Hepatocyte (in vitro differentiated cells): ENCODE measurements at regions not wholly inside any gene's neighbourhood (a gene's known extent, or its start where the extent isn't known, plus 50 kb on each side); places are given as distances from the start of the nearest gene placed in this dataset.
A peak's percentile ranks its signal among the peaks of the same experiment; 100 is the strongest.

Experiments
- DNase-seq: peaks from one replicate; pipeline ENCODE4 v3.0.0-alpha.2; 2016; ENCODE audit warnings: low spot score
- H2AFZ ChIP-seq: fragments of 200-600 bp; sonication (generic); 2 replicates; pipeline ENCODE4 v1.6.0; 2016; ENCODE audit warnings: antibody characterized with exemption, mild to moderate bottlenecking
- H3K27ac ChIP-seq: fragments of 200-600 bp; sonication (generic); 2 replicates; pipeline ENCODE4 v1.5.1; 2016; ENCODE audit warnings: mild to moderate bottlenecking
- H3K27me3 ChIP-seq: fragments of 200-600 bp; sonication (generic); 2 replicates; pipeline ENCODE4 v1.6.1; 2016
- H3K36me3 ChIP-seq: fragments of 200-600 bp; sonication (generic); replicated peaks from 2 replicates; pipeline ENCODE4 v1.5.1; 2016; ENCODE audit warnings: low read depth; ENCODE audit not compliant: insufficient read depth
- H3K4me1 ChIP-seq: fragments of 200-600 bp; sonication (generic); 2 replicates; pipeline ENCODE4 v1.5.1; 2016; ENCODE audit warnings: mild to moderate bottlenecking, moderate library complexity; ENCODE audit not compliant: insufficient read depth
- H3K4me2 ChIP-seq: fragments of 200-600 bp; sonication (generic); 2 replicates; pipeline ENCODE4 v1.6.0; 2016
- H3K4me3 ChIP-seq: fragments of 200-600 bp; sonication (generic); 2 replicates; pipeline ENCODE4 v1.5.1; 2016; ENCODE audit warnings: mild to moderate bottlenecking
- H3K79me2 ChIP-seq: fragments of 200-600 bp; sonication (generic); 2 replicates; pipeline ENCODE4 v1.6.0; 2017; ENCODE audit warnings: mild to moderate bottlenecking
- H3K9me2 ChIP-seq: fragments of 200-600 bp; sonication (generic); replicated peaks from 2 replicates; pipeline ENCODE4 v1.6.0; 2017; ENCODE audit warnings: mild to moderate bottlenecking; ENCODE audit not compliant: insufficient read depth
- H3K9me3 ChIP-seq: fragments of 200-600 bp; sonication (generic); 2 replicates; pipeline ENCODE4 v1.5.1; 2016; ENCODE audit warnings: low read depth, mild to moderate bottlenecking
- H4K20me1 ChIP-seq: fragments of 200-600 bp; sonication (generic); 2 replicates; pipeline ENCODE4 v1.6.0; 2016; ENCODE audit warnings: mild to moderate bottlenecking; ENCODE audit not compliant: insufficient read depth, poor library complexity, severe bottlenecking
- EZH2 ChIP-seq: fragments of 200-600 bp; sonication (generic); IDR thresholded peaks from 2 replicates; pipeline ENCODE4 v1.6.1; 2016; ENCODE audit warnings: antibody characterized with exemption, mild to moderate bottlenecking, borderline replicate concordance
- EZH2phosphoT487 ChIP-seq: fragments of 200-600 bp; sonication (generic); IDR thresholded peaks from one replicate; pipeline ENCODE4 v1.6.1; 2018; ENCODE audit warnings: antibody characterized with exemption, mild to moderate bottlenecking, low read depth, moderate library complexity; ENCODE audit not compliant: unreplicated experiment, severe bottlenecking
- WGBS: methylation state at CpG from one replicate; pipeline ENCODE4 v1.1.6; 2016; ENCODE audit warnings: low lambda C conversion rate; ENCODE audit errors: missing lambda C conversion rate; 5-methylcytosine and 5-hydroxymethylcytosine counted together
- TF ChIP-seq, protein P1 (sequence below): fragments of 200-600 bp; sonication (generic); IDR thresholded peaks from 2 replicates; pipeline ENCODE4 v1.5.1; 2016; ENCODE audit warnings: antibody characterized with exemption, mild to moderate bottlenecking; ENCODE audit not compliant: poor library complexity

DNA sequence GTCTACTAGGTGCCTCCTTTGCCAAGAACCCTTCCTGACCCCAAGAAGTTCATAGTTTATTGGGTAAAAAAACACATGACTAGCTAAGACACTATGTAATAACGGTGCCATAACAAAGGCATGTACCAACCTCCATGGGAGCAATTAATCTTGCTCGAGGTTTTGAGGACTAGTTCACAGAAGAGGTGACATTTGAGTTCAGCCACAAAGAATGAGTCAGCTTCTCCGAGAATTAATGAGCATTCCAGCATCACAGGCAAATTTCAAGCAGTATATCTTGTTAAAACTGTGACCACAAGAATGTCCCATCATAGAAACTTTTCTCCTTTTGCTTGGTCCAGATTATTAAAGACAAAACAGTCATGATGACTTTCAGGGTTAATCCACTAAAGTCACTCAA lies 113.0 kb upstream of the RAP1B start:
- DNase-seq: no peak
- H3K79me2 ChIP-seq: no peaks in the 10 kb centered on the region
- no peaks in the 10 kb centered on the region for H3K4me1 ChIP-seq
- no peak overlapping the region for H3K4me2 ChIP-seq
- TF ChIP-seq, protein P1, sequence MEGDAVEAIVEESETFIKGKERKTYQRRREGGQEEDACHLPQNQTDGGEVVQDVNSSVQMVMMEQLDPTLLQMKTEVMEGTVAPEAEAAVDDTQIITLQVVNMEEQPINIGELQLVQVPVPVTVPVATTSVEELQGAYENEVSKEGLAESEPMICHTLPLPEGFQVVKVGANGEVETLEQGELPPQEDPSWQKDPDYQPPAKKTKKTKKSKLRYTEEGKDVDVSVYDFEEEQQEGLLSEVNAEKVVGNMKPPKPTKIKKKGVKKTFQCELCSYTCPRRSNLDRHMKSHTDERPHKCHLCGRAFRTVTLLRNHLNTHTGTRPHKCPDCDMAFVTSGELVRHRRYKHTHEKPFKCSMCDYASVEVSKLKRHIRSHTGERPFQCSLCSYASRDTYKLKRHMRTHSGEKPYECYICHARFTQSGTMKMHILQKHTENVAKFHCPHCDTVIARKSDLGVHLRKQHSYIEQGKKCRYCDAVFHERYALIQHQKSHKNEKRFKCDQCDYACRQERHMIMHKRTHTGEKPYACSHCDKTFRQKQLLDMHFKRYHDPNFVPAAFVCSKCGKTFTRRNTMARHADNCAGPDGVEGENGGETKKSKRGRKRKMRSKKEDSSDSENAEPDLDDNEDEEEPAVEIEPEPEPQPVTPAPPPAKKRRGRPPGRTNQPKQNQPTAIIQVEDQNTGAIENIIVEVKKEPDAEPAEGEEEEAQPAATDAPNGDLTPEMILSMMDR: no peak
- TF ChIP-seq EZH2phosphoT487 (no peak), EZH2 (no peak)
- 63% methylated on average over 3 of the region's 3 CpGs for WGBS
- H3K27ac ChIP-seq: peak overlapping the region; percentile 23
- no peaks in the 10 kb centered on the region for H3K36me3 ChIP-seq
- no peaks in the 10 kb centered on the region for H4K20me1 ChIP-seq
- no peak overlapping the region for H2AFZ ChIP-seq
- no peaks in the 10 kb centered on the region for H3K9me2 ChIP-seq
- no peaks in the 10 kb centered on the region for H3K9me3 ChIP-seq
- H3K4me3 ChIP-seq: no peak overlapping the region
- H3K27me3 ChIP-seq: no peaks in the 10 kb centered on the region

- no peaks in the 10 kb centered on the region for H3K9me2 ChIP-seq
- no peaks in the 10 kb centered on the region for H4K20me1 ChIP-seq
- no peak overlapping the region for H3K4me3 ChIP-seq
- H3K27me3 ChIP-seq: no peaks in the 10 kb centered on the region
- no peaks in the 10 kb centered on the region for H3K4me1 ChIP-seq
- no peaks in the 10 kb centered on the region for H3K36me3 ChIP-seq
- H3K9me3 ChIP-seq: no peaks in the 10 kb centered on the region
- WGBS: 93% methylated on average over 4 of the region's 4 CpGs
- H3K4me2 ChIP-seq: no peak overlapping the region
- no peak for DNase-seq
- TF ChIP-seq, protein P1: no peak
- TF ChIP-seq EZH2phosphoT487: no peak
- TF ChIP-seq EZH2: no peak
- no peak overlapping the region for H3K27ac ChIP-seq
- no peaks in the 10 kb centered on the region for H3K79me2 ChIP-seq
- H2AFZ ChIP-seq: no peak overlapping the region
These were observed 112.0 kb upstream of the RAP1B start for GRCh38 chr12:68498736-68499135.

GRCh38 chr12:68499616-68500015 lies 111.1 kb upstream of the RAP1B start:
- Histone ChIP-seq H3K79me2 (no peaks in the 10 kb centered on the region), H3K4me3 (no peak overlapping the region), H3K27ac (no peak overlapping the region), H3K9me3 (no peaks in the 10 kb centered on the region), H3K36me3 (no peaks in the 10 kb centered on the region), H2AFZ (no peak overlapping the region), H3K9me2 (no peaks in the 10 kb centered on the region), H3K4me1 (no peaks in the 10 kb centered on the region), H4K20me1 (no peaks in the 10 kb centered on the region), H3K27me3 (no peaks in the 10 kb centered on the region), H3K4me2 (no peak overlapping the region)
- 100% methylated on average over 1 of the region's 1 CpG for WGBS
- DNase-seq: no peak
- TF ChIP-seq EZH2 (no peak), EZH2phosphoT487 (no peak)
- TF ChIP-seq, protein P1: no peak

DNA sequence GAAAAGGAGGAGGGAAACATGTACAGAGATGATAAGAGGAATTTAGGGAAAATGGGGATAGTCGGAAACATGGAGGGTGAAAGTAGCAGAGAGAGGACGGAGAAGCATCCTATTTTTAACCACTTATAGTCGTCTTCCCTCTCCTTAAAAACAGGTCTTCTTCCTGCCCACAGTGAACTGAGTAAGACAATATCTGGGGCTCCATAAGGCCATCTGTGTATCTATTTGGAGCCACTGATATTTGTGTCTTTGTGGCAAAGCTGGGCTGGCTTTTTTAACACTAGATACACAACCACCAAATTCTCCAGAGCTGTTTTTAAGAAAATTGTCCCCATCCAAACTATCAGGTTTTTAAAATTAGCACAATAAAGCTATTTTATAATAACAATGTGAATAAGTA lies 109.5 kb upstream of the RAP1B start:
- no peaks in the 10 kb centered on the region for H3K9me3 ChIP-seq
- H3K4me1 ChIP-seq: no peaks in the 10 kb centered on the region
- no peak overlapping the region for H3K4me3 ChIP-seq
- H4K20me1 ChIP-seq: no peaks in the 10 kb centered on the region
- WGBS: 79% methylated on average over 3 of the region's 3 CpGs
- no peaks in the 10 kb centered on the region for H3K9me2 ChIP-seq
- H3K36me3 ChIP-seq: no peaks in the 10 kb centered on the region
- H3K27ac ChIP-seq: no peak overlapping the region
- no peak for DNase-seq
- H2AFZ ChIP-seq: no peak overlapping the region
- no peaks in the 10 kb centered on the region for H3K27me3 ChIP-seq
- TF ChIP-seq, protein P1: no peak
- TF ChIP-seq EZH2 (no peak), EZH2phosphoT487 (no peak)
- no peaks in the 10 kb centered on the region for H3K79me2 ChIP-seq
- H3K4me2 ChIP-seq: no peak overlapping the region
